DND-41 (cell line): ENCODE measurements at regions not wholly inside any gene's neighbourhood (a gene's known extent, or its start where the extent isn't known, plus 50 kb on each side); places are given as distances from the start of the nearest gene placed in this dataset.

ENCODE experiments used
- ATAC-seq: fragments of 200-7000 bp; cut with Tn5 transposase; 3 replicates; pipeline ENCODE4 v1.9.1; 2021; ENCODE audit warnings: low read depth; ENCODE audit not compliant: insufficient read depth
- DNase-seq: peaks from one replicate; pipeline ENCODE4 v3.0.0-alpha.2; 2020
- H2AFZ ChIP-seq: 2 replicates; pipeline ENCODE4 v1.6.0; 2012; ENCODE audit warnings: low read depth, low read length
- H3K27ac ChIP-seq: 2 replicates; pipeline ENCODE4 v1.5.1; 2012; ENCODE audit warnings: low read length, inconsistent platforms
- H3K27me3 ChIP-seq: fragments of 200-600 bp; sonication (generic); 2 replicates; pipeline ENCODE4 v1.6.0; 2012; ENCODE audit warnings: low read length, mild to moderate bottlenecking, inconsistent platforms; ENCODE audit not compliant: insufficient read depth, poor library complexity
- H3K36me3 ChIP-seq: 2 replicates; pipeline ENCODE4 v1.5.1; 2012; ENCODE audit warnings: low read length, inconsistent platforms; ENCODE audit not compliant: insufficient read depth
- H3K4me1 ChIP-seq: 2 replicates; pipeline ENCODE4 v1.5.1; 2012; ENCODE audit warnings: mild to moderate bottlenecking, low read length; ENCODE audit not compliant: insufficient read depth
- H3K4me2 ChIP-seq: 2 replicates; pipeline ENCODE4 v1.6.0; 2012; ENCODE audit warnings: mild to moderate bottlenecking, moderate library complexity, low read length, inconsistent platforms; ENCODE audit not compliant: insufficient read depth
- H3K4me3 ChIP-seq, 2 experiments: fragments of 200-600 bp in 1 of 2; shearing (Covaris generic) in 1 of 2; 2 replicates each; pipeline ENCODE4 v1.5.1; 2012 to 2016; ENCODE audit warnings: inconsistent platforms in 2 of 2, low read length in 2 of 2, mild to moderate bottlenecking in 2 of 2, low read depth in 1 of 2, moderate library complexity in 1 of 2
- H3K79me2 ChIP-seq: 2 replicates; pipeline ENCODE4 v1.6.0; 2012; ENCODE audit warnings: low read length, inconsistent platforms; ENCODE audit not compliant: insufficient read depth
- H3K9ac ChIP-seq: 2 replicates; pipeline ENCODE4 v1.6.0; 2012; ENCODE audit warnings: low read depth, mild to moderate bottlenecking, inconsistent platforms, low read length, moderate library complexity
- H3K9me3 ChIP-seq: 2 replicates; pipeline ENCODE4 v1.5.1; 2012; ENCODE audit warnings: low read length, moderate library complexity, mild to moderate bottlenecking, inconsistent platforms; ENCODE audit not compliant: insufficient read depth, severe bottlenecking
- H4K20me1 ChIP-seq: 2 replicates; pipeline ENCODE4 v1.6.0; 2012; ENCODE audit warnings: low read length; ENCODE audit not compliant: insufficient read depth
- CTCF ChIP-seq: IDR thresholded peaks from 2 replicates; pipeline ENCODE4 v1.5.1; 2012; ENCODE audit warnings: borderline replicate concordance, low read length, moderate library complexity, mild to moderate bottlenecking; ENCODE audit not compliant: poor library complexity, severe bottlenecking; ENCODE audit errors: extremely low read depth
- EZH2 ChIP-seq: IDR thresholded peaks from 3 replicates; pipeline ENCODE4 v1.6.1; 2012; ENCODE audit warnings: borderline replicate concordance, low read depth, mild to moderate bottlenecking, moderate library complexity, low read length, inconsistent platforms; ENCODE audit not compliant: severe bottlenecking

- Histone ChIP-seq H3K27ac (no peak overlapping the region), H3K9ac (no peak overlapping the region), H3K9me3 (no peaks in the 10 kb centered on the region), H3K4me3 (no peak overlapping the region), H3K4me2 (no peak overlapping the region), H4K20me1 (no peaks in the 10 kb centered on the region), H3K36me3 (no peaks in the 10 kb centered on the region), H3K79me2 (no peaks in the 10 kb centered on the region), H3K27me3 (no peaks in the 10 kb centered on the region), H3K4me1 (no peaks in the 10 kb centered on the region), H2AFZ (no peak overlapping the region)
- no peak for TF ChIP-seq EZH2
- no peak for TF ChIP-seq CTCF
- no peak for ATAC-seq
- DNase-seq, result no peak
Observed at GRCh38 chrX:125826774-125827451, 339.2 kb downstream of the DCAF12L2 start.

GRCh38 chrX:125846271-125846670, 319.8 kb downstream of the DCAF12L2 start:
- Histone ChIP-seq H3K4me3 (no peak overlapping the region), H3K4me2 (no peak overlapping the region), H3K27me3 (no peaks in the 10 kb centered on the region), H3K9me3 (no peaks in the 10 kb centered on the region), H3K9ac (no peak overlapping the region), H3K4me1 (no peaks in the 10 kb centered on the region), H4K20me1 (no peaks in the 10 kb centered on the region), H3K27ac (no peak overlapping the region), H3K79me2 (no peaks in the 10 kb centered on the region), H3K36me3 (no peaks in the 10 kb centered on the region), H2AFZ (no peak overlapping the region)
- DNase-seq (no peak), ATAC-seq (no peak)
- TF ChIP-seq EZH2 (no peak), CTCF (no peak)

- Histone ChIP-seq H3K27me3 (no peaks in the 10 kb centered on the region), H3K4me2 (no peak overlapping the region), H3K79me2 (no peaks in the 10 kb centered on the region), H3K4me3 (no peak overlapping the region), H3K4me1 (no peaks in the 10 kb centered on the region), H3K9ac (no peak overlapping the region), H3K27ac (no peak overlapping the region), H3K36me3 (no peaks in the 10 kb centered on the region), H4K20me1 (no peaks in the 10 kb centered on the region), H2AFZ (no peak overlapping the region), H3K9me3 (no peaks in the 10 kb centered on the region)
- DNase-seq (no peak), ATAC-seq (no peak)
- no peak for TF ChIP-seq EZH2
- TF ChIP-seq CTCF, result no peak
Observed at GRCh38 chrX:125850693-125851092, 315.4 kb downstream of the DCAF12L2 start.

- Histone ChIP-seq H3K4me2 (no peak overlapping the region), H3K27ac (no peak overlapping the region), H2AFZ (no peak overlapping the region), H3K9ac (no peak overlapping the region), H3K4me3 (no peak overlapping the region), H3K4me1 (no peaks in the 10 kb centered on the region), H3K27me3 (no peaks in the 10 kb centered on the region), H3K36me3 (no peaks in the 10 kb centered on the region), H3K9me3 (no peaks in the 10 kb centered on the region), H3K79me2 (no peaks in the 10 kb centered on the region), H4K20me1 (no peaks in the 10 kb centered on the region)
- no peak for ATAC-seq
- TF ChIP-seq CTCF (no peak), EZH2 (no peak)
- no peak for DNase-seq
Observed at GRCh38 chrX:125883169-125883568, 282.9 kb downstream of the DCAF12L2 start.
